Prostate gland (tissue), 2 donors: ENCODE measurements at regions not wholly inside any gene's neighbourhood (a gene's known extent, or its start where the extent isn't known, plus 50 kb on each side); places are given as distances from the start of the nearest gene placed in this dataset.
"Not testable (repeated sequence)": the region's sequence is repeated elsewhere in the genome, so short reads cannot be mapped to it uniquely, and the experiment has no call there.

ENCODE experiments used
- DNase-seq: peaks from one replicate; pipeline ENCODE4 v3.0.0-alpha.2; 2019; ENCODE audit warnings: low spot score
- H3K27ac ChIP-seq, 2 donors: fragments of 200-600 bp; sonication (generic); 2 replicates each; pipeline ENCODE4 v1.5.1; 2017 to 2019
- H3K27me3 ChIP-seq: fragments of 200-600 bp; sonication (generic); replicated peaks from 2 replicates; pipeline ENCODE4 v1.5.1; 2019; ENCODE audit not compliant: insufficient read depth
- H3K36me3 ChIP-seq, 2 donors: fragments of 200-600 bp; sonication (generic); 1 replicate in 1 of 2; 2 replicates in 1 of 2; pipeline versions ENCODE4 v1.5.1 to v1.8.1; 2017 to 2019
- H3K4me1 ChIP-seq: fragments of 200-600 bp; sonication (generic); replicated peaks from 2 replicates; pipeline ENCODE4 v1.5.1; 2019
- H3K4me3 ChIP-seq, 2 donors: fragments of 200-600 bp; sonication (generic); 2 replicates each; pipeline ENCODE4 v1.5.1; 2017 to 2019
- H3K9me3 ChIP-seq: fragments of 200-600 bp; sonication (generic); 2 replicates; pipeline ENCODE4 v1.5.1; 2017
- POLR2A ChIP-seq: fragments of 450-650 bp; IDR thresholded peaks from one replicate; pipeline ENCODE4 v1.6.1; 2016; ENCODE audit warnings: antibody characterized with exemption, mild to moderate bottlenecking
- POLR2AphosphoS5 ChIP-seq: sonication (generic); formaldehyde crosslinking; IDR thresholded peaks from one replicate; pipeline ENCODE4 v1.6.1; 2017; ENCODE audit warnings: antibody characterized with exemption
- WGBS: methylation state at CpG from one replicate; pipeline ENCODE4 v1.1.5; 2018; 5-methylcytosine and 5-hydroxymethylcytosine counted together
- intact Hi-C: fragments of 100-400 bp; cut with DNase I; formaldehyde crosslinking; loops from one replicate; pipeline ENCODE4 v1.14.2; 2022
- TF ChIP-seq, protein P1 (sequence below), 4 experiments: fragments of 200-600 bp in 2 of 4; fragments of 450-650 bp in 2 of 4; sonication (generic) in 2 of 4; IDR thresholded peaks; 1 replicate in 3 of 4; 2 replicates in 1 of 4; pipeline ENCODE4 v1.5.1; 2016 to 2019; ENCODE audit warnings: antibody characterized with exemption in 4 of 4, mild to moderate bottlenecking in 2 of 4, moderate library complexity in 2 of 4

DNA sequence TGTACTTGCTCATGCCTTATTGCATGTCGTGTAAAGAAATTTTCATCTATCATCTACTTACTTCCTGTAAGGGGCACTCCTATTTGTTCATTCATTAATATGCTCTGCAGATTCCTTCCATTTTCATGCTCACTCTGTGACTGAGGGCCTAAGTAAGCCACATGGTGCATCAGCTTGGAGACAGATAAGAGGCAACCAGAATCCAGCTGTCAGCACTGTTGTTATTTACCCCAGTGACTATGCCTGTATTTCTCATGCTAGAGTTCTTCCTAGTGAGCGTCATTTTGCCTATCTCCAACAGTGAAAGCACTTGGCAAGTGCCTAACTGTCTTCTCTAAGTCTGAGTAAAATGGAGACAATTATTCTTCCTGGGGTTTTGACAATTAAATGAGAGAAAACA lies 124.8 kb upstream of the ABI3BP start:
- no peaks in the 10 kb centered on the region for H3K36me3 ChIP-seq
- TF ChIP-seq, protein P1, sequence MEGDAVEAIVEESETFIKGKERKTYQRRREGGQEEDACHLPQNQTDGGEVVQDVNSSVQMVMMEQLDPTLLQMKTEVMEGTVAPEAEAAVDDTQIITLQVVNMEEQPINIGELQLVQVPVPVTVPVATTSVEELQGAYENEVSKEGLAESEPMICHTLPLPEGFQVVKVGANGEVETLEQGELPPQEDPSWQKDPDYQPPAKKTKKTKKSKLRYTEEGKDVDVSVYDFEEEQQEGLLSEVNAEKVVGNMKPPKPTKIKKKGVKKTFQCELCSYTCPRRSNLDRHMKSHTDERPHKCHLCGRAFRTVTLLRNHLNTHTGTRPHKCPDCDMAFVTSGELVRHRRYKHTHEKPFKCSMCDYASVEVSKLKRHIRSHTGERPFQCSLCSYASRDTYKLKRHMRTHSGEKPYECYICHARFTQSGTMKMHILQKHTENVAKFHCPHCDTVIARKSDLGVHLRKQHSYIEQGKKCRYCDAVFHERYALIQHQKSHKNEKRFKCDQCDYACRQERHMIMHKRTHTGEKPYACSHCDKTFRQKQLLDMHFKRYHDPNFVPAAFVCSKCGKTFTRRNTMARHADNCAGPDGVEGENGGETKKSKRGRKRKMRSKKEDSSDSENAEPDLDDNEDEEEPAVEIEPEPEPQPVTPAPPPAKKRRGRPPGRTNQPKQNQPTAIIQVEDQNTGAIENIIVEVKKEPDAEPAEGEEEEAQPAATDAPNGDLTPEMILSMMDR (IDR thresholded peaks at IDR 0.05), result no peak
- TF ChIP-seq POLR2A (no peak), POLR2AphosphoS5 (no peak)
- DNase-seq, result no peak
- no peaks in the 10 kb centered on the region for H3K4me1 ChIP-seq
- H3K27me3 ChIP-seq, result no peaks in the 10 kb centered on the region
- H3K27ac ChIP-seq, result no peak overlapping the region
- no peak overlapping the region for H3K4me3 ChIP-seq
- 93% methylated on average over 2 of the region's 2 CpGs for WGBS
- H3K9me3 ChIP-seq, result no peaks in the 10 kb centered on the region
- intact Hi-C loops, result no loop called here

DNA sequence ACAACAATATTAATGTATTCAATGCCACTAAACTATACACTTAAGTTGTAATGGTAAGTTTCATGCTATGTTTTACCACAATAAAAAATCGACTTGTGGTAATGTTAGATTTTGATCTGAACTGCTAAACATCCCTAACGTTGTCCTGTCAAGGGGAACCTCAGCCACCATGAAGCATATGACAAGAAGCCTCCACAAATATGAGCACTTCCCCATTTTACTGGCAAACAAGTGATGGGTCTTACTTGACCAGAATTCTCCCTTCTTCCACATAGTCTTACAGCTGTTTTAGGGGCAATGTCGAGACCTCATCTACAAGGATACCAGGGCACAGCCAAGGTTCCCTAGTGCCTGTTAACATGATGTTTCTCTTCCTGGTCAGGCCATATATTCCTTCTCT lies 124.2 kb upstream of the ABI3BP start:
- H3K9me3 ChIP-seq, result no peaks in the 10 kb centered on the region
- intact Hi-C loops, result no loop called here
- no peak for DNase-seq
- H3K27me3 ChIP-seq, result no peaks in the 10 kb centered on the region
- WGBS, result 78% methylated on average over 3 of the region's 3 CpGs
- H3K4me3 ChIP-seq, result no peak overlapping the region
- no peaks in the 10 kb centered on the region for H3K36me3 ChIP-seq
- H3K4me1 ChIP-seq, result no peaks in the 10 kb centered on the region
- TF ChIP-seq, protein P1 (IDR thresholded peaks at IDR 0.05), result no peak
- no peak for TF ChIP-seq POLR2AphosphoS5
- TF ChIP-seq POLR2A, result no peak
- H3K27ac ChIP-seq, result no peak overlapping the region

GRCh38 chr3:101110295-101110694 lies 117.1 kb upstream of the ABI3BP start:
- H3K9me3 ChIP-seq, H3K27me3 ChIP-seq, H3K4me1 ChIP-seq, intact Hi-C loops, H3K36me3 ChIP-seq, H3K4me3 ChIP-seq, DNase-seq, H3K27ac ChIP-seq: not testable (repeated sequence)
- 93% methylated on average over 3 of the region's 3 CpGs for WGBS

DNA sequence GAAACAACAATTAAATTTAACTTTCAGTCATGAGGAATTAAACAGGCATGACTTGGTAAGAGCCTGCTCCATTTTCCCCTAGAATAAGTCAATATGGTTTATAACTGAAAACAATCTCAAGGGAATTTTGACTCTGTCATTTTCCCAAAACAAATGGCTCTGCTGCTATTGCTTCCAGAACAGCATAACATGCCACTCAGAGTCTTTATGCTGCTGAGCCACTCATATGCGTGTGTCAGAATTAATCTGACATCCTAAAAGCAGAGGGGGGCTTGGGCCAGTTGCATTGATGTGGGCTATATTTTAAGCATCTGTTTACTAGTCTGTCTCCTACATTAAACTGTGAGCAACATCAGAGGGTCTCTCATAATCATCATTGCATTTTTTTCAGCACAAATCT lies 111.1 kb upstream of the ABI3BP start:
- Histone ChIP-seq H3K27ac (no peak overlapping the region), H3K4me1 (no peaks in the 10 kb centered on the region), H3K4me3 (no peak overlapping the region), H3K36me3 (no peaks in the 10 kb centered on the region), H3K9me3 (no peaks in the 10 kb centered on the region), H3K27me3 (no peaks in the 10 kb centered on the region)
- intact Hi-C loops, result no loop called here
- 92% methylated on average over 1 of the region's 1 CpG for WGBS
- DNase-seq, result no peak
- no peak for TF ChIP-seq POLR2A
- no peak for TF ChIP-seq POLR2AphosphoS5
- TF ChIP-seq, protein P1 (IDR thresholded peaks at IDR 0.05), result no peak

GRCh38 chr3:101102678-101103296 lies 109.6 kb upstream of the ABI3BP start:
- TF ChIP-seq, protein P1 (IDR thresholded peaks at IDR 0.05), result no peak
- TF ChIP-seq POLR2AphosphoS5, result no peak
- no peak for TF ChIP-seq POLR2A
- Histone ChIP-seq H3K4me3 (no peak overlapping the region), H3K9me3 (no peaks in the 10 kb centered on the region), H3K27ac (no peak overlapping the region), H3K4me1 (no peaks in the 10 kb centered on the region), H3K27me3 (no peaks in the 10 kb centered on the region), H3K36me3 (no peaks in the 10 kb centered on the region)
- WGBS, result 15% methylated on average over 4 of the region's 4 CpGs
- no peak for DNase-seq
- intact Hi-C loops, result no loop called here
